ENCODE measurements at regions not wholly inside any gene's neighbourhood (a gene's known extent, or its start where the extent isn't known, plus 50 kb on each side); places are given as distances from the start of the nearest gene placed in this dataset.

DNA sequence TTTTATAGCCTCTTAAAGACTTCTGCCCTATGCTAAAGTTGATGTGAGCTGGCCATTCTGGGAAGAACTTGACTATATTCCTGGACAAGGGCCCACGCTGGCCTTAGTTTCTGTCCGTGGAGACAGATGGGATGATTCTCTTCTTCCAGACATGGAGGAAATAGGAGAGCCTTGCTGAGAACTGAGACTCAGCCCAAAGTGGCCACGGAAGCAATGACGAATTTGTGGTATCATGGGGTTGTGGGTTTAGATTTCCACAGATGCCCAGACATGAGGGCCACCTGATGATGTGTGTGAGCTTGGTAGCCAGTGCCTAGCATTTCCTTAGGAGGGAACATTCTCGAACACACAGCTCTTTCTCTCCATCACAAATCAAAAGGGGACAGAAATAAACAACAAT lies 309.1 kb downstream of the NSG2 start:
- Mint-ChIP-seq H3K9me3 (no peaks in the 10 kb centered on the region), H3K27me3 (no peaks in the 10 kb centered on the region), H3K4me1 (no peaks in the 10 kb centered on the region), H3K4me3 (no peak overlapping the region), H3K27ac (no peak overlapping the region), H3K36me3 (no peaks in the 10 kb centered on the region)
- no peak for ATAC-seq

DNA sequence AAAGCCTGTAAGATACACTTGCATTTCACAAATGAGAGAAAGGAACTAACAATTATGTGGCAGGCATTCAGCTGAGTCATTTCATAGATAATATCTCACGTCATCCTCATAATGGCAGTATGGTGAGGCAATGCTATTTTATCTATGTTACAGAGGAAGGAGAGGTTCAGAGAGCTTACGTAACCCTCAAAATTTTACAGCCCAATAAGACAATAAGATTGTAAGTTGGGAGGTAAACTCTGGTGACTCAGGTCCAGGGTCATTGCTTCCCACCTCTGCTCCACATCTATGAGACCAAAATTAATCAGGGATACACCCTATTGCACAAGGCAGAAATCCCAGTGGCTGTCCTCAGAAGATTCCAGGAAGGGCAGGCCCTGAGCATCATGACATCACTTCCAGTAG lies 309.7 kb downstream of the NSG2 start:
- ATAC-seq = no peak
- H3K27me3 Mint-ChIP-seq = no peaks in the 10 kb centered on the region
- H3K27ac Mint-ChIP-seq = no peak overlapping the region
- H3K36me3 Mint-ChIP-seq = no peaks in the 10 kb centered on the region
- no peak overlapping the region for H3K4me3 Mint-ChIP-seq
- no peaks in the 10 kb centered on the region for H3K4me1 Mint-ChIP-seq
- H3K9me3 Mint-ChIP-seq = no peaks in the 10 kb centered on the region

DNA sequence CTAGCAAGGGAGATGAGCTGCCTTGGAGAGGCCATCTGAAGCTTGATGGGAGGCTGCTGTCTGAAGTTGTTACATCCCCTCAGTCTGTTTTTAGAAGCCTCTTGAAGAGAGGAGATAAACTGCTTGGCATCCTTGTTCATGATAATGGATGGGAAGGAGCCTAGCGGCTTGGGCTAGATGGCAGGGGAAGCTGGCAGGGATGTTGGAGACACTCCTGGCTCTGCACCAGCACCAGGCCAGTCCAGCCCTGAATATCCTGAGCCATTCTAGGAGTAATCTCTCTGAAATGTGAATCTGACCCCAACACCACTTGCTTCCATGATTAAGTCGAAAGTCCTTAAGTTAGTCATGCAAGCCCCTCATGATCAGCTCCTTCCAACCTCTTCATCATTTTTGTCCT lies 310.5 kb downstream of the NSG2 start:
- Mint-ChIP-seq H3K4me3 (no peak overlapping the region), H3K36me3 (no peaks in the 10 kb centered on the region), H3K4me1 (no peaks in the 10 kb centered on the region), H3K27me3 (no peaks in the 10 kb centered on the region), H3K9me3 (no peaks in the 10 kb centered on the region), H3K27ac (no peak overlapping the region)
- ATAC-seq = no peak

DNA sequence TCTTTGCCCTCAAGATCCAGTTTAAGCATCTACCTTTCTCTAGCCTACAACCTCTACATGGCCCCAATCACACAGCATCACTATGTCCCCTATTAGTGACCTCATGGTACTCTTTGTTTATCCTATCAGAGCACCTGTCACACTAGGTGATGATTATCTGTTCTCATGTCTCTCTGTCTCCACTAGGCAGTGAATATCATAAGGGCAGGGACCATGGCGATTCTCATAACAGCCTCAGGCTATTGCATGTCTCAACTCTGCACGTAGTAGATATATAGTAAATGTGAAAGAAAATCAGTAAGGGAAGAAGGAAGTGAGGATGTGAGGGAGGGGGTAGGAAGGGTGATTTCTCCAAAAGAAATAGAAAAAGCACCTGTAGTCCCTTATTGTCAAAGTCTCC lies 311.0 kb downstream of the NSG2 start:
- no peaks in the 10 kb centered on the region for H3K4me1 Mint-ChIP-seq
- H3K9me3 Mint-ChIP-seq = peaks cover 2% of the 10 kb centered on the region
- H3K27me3 Mint-ChIP-seq = no peaks in the 10 kb centered on the region
- H3K4me3 Mint-ChIP-seq = no peak overlapping the region
- peaks cover under 1% of the 10 kb centered on the region for H3K36me3 Mint-ChIP-seq
- ATAC-seq = no peak
- no peak overlapping the region for H3K27ac Mint-ChIP-seq

DNA sequence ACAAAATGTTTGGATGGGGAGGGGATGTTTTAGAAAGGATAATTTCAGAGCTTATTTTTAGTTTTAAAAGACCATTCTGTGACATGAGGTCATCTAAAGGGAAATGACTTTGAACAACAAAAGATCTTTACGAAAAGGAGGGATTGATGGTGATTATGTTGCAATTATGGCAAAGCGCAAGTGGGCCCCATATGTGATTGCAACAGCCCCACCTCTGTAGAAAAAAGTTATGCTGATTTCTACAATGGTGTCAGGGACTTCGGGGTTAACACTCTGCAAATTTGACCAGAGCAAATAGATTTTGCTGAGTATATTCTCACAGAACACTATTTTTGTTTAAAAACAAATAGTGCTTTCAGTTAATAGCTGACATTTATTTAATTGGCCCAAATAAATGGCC lies 312.8 kb downstream of the NSG2 start:
- Mint-ChIP-seq H3K4me3 (no peak overlapping the region), H3K36me3 (peaks cover 4% of the 10 kb centered on the region), H3K27ac (no peak overlapping the region), H3K9me3 (peaks cover 12% of the 10 kb centered on the region), H3K4me1 (no peaks in the 10 kb centered on the region), H3K27me3 (no peaks in the 10 kb centered on the region)
- ATAC-seq = no peak

DNA sequence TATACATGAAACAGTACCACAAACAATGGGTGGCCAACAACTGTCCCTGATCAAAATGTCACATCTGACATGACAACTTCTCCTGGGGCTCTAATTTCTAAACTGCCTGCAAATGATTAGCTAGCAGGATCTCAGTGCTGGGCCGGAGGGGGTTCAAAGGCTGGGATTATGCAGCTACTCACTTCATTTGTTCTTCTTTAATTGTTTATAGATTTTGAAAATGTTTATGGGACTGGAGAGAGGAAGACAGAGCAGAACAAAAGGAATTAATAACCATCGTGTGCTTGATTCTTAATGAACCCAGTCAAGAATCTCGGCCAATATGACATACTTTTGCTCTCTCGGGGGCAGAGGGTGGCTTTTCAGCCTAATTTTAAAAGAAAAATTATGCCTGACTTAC lies 313.6 kb downstream of the NSG2 start:
- Mint-ChIP-seq H3K4me1 (no peaks in the 10 kb centered on the region), H3K36me3 (peaks cover 4% of the 10 kb centered on the region), H3K9me3 (peaks cover 16% of the 10 kb centered on the region), H3K27me3 (no peaks in the 10 kb centered on the region), H3K27ac (no peak overlapping the region), H3K4me3 (no peak overlapping the region)
- no peak for ATAC-seq

DNA sequence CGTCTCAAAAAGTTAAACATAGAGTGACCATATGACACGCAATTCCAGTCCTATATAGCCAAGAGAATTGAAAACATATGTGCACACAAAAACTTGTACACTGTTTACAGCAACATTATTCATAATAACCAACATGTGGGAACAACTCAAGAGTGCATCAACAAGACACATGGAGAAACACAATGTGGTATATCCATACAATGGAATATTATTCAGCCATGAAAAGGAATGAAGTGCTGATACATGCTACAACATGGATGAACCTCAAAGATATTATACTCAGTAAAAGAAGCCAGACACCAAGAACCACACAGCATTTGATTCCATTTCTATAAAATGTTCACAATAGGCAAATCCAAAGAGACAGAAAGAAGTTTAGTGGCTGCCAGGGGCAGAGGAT lies 317.0 kb downstream of the NSG2 start:
- Mint-ChIP-seq H3K27me3 (no peaks in the 10 kb centered on the region), H3K27ac (no peak overlapping the region), H3K4me3 (no peak overlapping the region), H3K9me3 (peaks cover 16% of the 10 kb centered on the region), H3K4me1 (no peaks in the 10 kb centered on the region), H3K36me3 (peaks cover 4% of the 10 kb centered on the region)
- no peak for ATAC-seq

DNA sequence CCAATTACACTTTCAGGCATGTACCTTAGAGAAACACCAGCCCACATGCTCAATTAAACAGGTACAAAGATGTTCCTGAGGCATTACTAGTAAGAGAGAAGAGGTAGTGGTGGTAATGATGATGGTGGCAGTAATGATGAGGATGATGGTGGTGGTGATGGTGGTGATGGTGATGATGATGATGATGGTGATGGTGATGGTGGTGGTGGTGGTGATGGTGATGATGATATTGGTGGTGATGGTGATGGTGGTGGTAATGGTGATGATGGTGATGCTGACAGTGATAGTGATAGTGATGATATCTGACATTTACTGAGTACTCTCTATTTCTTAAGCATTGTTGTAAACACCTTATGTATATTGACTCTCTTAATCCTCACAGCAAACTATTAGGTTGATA lies 318.4 kb downstream of the NSG2 start:
- no peak overlapping the region for H3K4me3 Mint-ChIP-seq
- H3K36me3 Mint-ChIP-seq = peaks cover 4% of the 10 kb centered on the region
- H3K27me3 Mint-ChIP-seq = no peaks in the 10 kb centered on the region
- ATAC-seq = no peak
- H3K4me1 Mint-ChIP-seq = no peaks in the 10 kb centered on the region
- H3K27ac Mint-ChIP-seq = no peak overlapping the region
- H3K9me3 Mint-ChIP-seq = peaks cover 16% of the 10 kb centered on the region

DNA sequence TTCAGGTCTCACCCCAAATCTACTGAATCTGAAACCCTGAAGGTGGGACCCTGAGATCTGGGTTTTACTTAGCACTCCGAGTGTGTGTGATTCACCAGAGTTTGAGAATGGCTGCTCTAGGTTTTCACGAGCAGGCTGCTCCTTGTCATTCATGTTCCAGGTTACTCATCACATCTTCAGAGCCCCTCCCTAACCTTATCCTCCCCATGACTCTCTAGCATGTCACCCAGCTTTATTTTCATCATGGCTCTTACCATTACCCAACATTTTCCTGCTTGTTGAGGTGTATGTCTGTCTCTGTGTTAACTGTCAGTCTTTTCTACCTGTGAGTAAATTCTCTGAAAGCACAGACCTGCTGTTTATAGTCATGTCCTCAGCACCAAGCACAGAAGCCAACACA lies 319.2 kb downstream of the NSG2 start:
- H3K27ac Mint-ChIP-seq = no peak overlapping the region
- H3K36me3 Mint-ChIP-seq = peaks cover 4% of the 10 kb centered on the region
- H3K4me1 Mint-ChIP-seq = no peaks in the 10 kb centered on the region
- H3K27me3 Mint-ChIP-seq = no peaks in the 10 kb centered on the region
- no peak for ATAC-seq
- H3K4me3 Mint-ChIP-seq = no peak overlapping the region
- H3K9me3 Mint-ChIP-seq = peaks cover 16% of the 10 kb centered on the region

DNA sequence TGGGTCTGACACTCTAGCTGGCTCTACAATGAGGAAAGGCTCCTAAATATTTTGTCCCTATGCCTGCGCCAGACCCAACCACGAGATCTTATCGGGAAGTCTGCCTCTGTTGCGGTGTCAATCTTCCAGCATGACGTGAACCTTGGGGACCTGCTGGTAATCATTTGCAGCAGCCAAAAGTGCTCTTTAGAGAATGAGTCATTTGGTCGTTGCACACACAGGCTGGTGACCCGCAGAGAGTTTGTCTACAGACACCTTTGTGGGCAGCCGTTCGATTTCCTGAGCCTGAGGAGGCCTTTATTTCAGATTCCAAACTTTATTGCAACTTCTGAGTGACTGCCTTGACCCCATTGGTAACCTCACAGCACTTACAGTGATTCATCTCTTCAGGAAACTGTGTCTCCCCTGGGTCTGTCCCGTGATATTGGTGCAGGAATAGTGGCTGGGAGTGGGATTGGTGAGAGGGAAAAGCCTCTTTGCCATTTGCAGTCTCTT lies 326.1 kb downstream of the NSG2 start:
- Mint-ChIP-seq H3K4me1 (no peaks in the 10 kb centered on the region), H3K9me3 (no peaks in the 10 kb centered on the region), H3K27ac (no peak overlapping the region), H3K4me3 (no peak overlapping the region), H3K27me3 (no peaks in the 10 kb centered on the region), H3K36me3 (no peaks in the 10 kb centered on the region)
- ATAC-seq = no peak

DNA sequence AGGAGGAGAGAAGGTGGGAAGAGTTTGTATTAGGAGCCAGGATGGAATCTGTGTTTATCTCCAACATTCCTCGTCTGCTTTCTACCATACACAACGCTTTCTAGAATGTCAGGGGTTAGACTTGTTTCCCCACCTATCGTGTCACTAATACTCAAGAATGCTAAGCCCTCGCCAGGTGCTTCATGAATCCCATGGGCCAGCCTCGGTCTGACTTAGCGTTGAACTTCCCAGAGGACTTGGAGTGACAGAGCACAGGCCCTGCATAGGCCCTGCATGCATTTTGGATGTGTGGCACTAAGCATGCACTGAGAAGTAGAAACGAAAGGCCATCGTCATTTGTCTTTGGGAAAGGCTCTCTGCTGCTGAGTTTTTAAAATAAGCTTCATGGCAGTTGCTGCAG lies 328.7 kb downstream of the NSG2 start:
- ATAC-seq = no peak
- Mint-ChIP-seq H3K4me1 (no peaks in the 10 kb centered on the region), H3K4me3 (no peak overlapping the region), H3K27me3 (no peaks in the 10 kb centered on the region), H3K27ac (no peak overlapping the region), H3K9me3 (no peaks in the 10 kb centered on the region), H3K36me3 (no peaks in the 10 kb centered on the region)

DNA sequence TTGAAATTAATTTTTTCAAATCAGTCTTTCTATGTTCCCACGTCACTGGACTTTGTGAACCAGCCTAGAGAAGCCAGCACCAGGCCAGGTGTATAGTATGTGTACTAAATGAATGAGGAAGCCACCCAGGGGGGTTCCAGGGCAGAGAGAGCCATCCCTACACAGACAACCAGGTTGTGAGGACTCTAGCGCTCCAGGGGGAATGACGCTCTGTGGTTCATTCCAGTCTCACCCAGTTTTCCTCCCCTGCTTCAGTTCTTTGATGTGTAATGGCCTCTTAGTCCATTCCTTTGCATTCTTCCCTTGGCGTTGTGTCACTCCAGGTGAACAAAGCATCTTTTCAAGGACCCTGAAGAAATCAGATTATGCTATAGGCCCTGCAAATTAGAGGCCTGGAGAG lies 330.6 kb downstream of the NSG2 start:
- Mint-ChIP-seq H3K36me3 (no peaks in the 10 kb centered on the region), H3K4me1 (no peaks in the 10 kb centered on the region), H3K27ac (no peak overlapping the region), H3K27me3 (no peaks in the 10 kb centered on the region), H3K9me3 (peaks cover 7% of the 10 kb centered on the region), H3K4me3 (no peak overlapping the region)
- ATAC-seq = no peak

DNA sequence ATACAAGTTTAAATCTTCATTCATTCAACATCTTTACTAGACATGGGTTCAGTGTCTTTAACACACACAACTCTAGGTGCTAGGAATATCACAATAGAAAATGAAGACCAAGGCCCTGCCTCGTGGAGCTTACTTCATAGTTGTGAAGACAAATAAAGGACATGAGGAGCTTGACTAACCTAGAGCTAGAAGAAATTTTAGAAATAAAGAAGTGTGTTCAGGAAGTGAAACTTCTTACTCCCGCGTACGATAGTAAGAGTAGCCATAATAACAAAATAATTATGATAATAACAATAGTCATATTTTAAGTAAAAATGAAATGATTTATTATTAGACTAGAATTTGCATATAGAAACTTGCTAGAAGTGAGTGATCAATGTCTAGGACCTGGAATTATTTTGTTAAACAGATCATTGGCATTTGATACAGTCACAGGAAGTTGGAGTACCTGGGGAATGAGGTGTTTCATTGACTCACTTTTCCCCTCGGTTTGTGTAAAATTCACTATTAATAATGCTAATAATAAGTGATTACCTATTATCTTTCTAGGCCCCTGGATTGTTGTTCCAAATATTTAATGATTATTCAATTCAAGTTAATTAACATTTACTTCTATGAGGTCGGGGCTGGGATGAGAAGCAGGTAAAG lies 331.3 kb downstream of the NSG2 start:
- H3K27ac Mint-ChIP-seq = no peak overlapping the region
- H3K4me3 Mint-ChIP-seq = no peak overlapping the region
- no peak for ATAC-seq
- H3K9me3 Mint-ChIP-seq = peaks cover 7% of the 10 kb centered on the region
- H3K4me1 Mint-ChIP-seq = no peaks in the 10 kb centered on the region
- no peaks in the 10 kb centered on the region for H3K27me3 Mint-ChIP-seq
- H3K36me3 Mint-ChIP-seq = no peaks in the 10 kb centered on the region

DNA sequence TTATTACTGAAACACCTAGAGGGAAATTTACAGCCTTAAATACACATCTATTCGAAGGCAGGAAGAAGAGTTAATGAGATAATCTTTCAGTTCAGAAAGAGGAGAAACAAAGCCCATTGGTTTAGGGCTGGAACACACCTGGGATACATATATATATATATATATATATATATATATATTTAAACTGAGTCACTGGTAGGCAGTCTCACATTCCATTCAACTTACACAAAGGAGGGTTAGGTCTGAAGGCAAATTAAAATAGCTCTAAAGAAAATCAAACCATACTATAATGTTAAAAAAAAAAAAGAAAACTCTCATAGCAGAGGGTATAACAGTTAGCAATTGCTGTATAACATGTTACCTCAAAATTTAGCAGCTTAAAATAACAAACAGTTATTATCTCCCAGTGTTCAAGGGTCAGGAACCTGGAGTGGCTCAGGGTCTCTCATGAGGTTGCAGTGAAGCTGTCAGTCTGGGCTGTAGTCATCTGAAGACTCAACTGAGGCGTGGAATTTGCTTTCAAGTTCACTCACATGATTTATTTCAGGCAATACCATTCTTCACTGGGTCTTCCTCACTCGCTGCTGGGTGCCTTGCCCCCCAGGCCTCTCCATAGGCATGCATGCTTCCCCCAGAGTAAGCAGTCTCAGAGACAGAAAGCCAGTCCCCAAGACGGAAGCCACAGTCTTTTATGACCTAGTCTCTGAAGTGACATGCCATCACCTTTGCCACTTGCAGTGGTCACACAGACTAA lies 332.8 kb downstream of the NSG2 start:
- H3K36me3 Mint-ChIP-seq = no peaks in the 10 kb centered on the region
- no peaks in the 10 kb centered on the region for H3K4me1 Mint-ChIP-seq
- H3K9me3 Mint-ChIP-seq = peaks cover 7% of the 10 kb centered on the region
- H3K27me3 Mint-ChIP-seq = no peaks in the 10 kb centered on the region
- ATAC-seq = no peak
- no peak overlapping the region for H3K4me3 Mint-ChIP-seq
- no peak overlapping the region for H3K27ac Mint-ChIP-seq

DNA sequence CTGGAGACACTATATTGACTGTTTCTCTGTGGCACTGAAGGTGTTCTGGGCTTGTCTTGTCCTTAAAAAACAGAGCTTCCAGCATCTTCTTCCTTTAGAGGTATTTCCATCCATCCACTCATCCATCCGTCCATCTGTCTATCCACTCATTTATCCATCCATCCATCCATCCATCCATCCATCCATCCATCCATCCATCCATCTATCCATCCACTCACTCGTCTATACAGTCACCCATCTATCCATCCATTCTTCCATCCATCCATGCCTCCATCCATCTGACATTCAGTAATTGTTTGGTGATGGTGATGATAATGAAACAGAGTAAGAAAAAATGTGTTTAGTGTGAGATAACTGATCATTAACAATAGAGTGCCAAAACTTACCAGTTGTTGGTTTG lies 334.8 kb downstream of the NSG2 start:
- no peak overlapping the region for H3K4me3 Mint-ChIP-seq
- H3K36me3 Mint-ChIP-seq = no peaks in the 10 kb centered on the region
- H3K4me1 Mint-ChIP-seq = no peaks in the 10 kb centered on the region
- H3K9me3 Mint-ChIP-seq = peaks cover 7% of the 10 kb centered on the region
- peaks cover under 1% of the 10 kb centered on the region for H3K27me3 Mint-ChIP-seq
- no peak for ATAC-seq
- H3K27ac Mint-ChIP-seq = no peak overlapping the region

DNA sequence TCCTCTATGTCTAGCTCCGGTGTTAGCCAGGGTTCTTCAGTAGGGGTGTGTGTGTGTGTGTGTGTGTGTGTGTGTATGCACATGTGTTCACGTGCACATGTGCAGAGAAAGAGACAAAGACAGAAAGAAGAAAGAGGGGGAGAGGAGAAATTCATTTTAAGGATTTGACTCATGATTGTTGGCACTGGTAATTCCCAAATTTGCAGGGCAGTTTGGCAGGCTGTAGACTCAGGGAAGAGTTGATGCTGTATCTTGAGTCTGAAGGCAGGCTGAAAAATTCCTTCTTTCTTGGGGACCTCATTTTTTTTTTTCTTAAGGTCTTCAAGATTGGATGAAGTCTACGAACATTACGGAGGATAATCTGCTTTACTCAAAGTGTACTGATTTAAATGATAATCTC lies 335.7 kb downstream of the NSG2 start:
- Mint-ChIP-seq H3K9me3 (peaks cover 7% of the 10 kb centered on the region), H3K27me3 (peaks cover 7% of the 10 kb centered on the region), H3K27ac (no peak overlapping the region), H3K36me3 (no peaks in the 10 kb centered on the region), H3K4me1 (no peaks in the 10 kb centered on the region), H3K4me3 (no peak overlapping the region)
- no peak for ATAC-seq
